ENCODE measurements at regions not wholly inside any gene's neighbourhood (a gene's known extent, or its start where the extent isn't known, plus 50 kb on each side); places are given as distances from the start of the nearest gene placed in this dataset.

DNA sequence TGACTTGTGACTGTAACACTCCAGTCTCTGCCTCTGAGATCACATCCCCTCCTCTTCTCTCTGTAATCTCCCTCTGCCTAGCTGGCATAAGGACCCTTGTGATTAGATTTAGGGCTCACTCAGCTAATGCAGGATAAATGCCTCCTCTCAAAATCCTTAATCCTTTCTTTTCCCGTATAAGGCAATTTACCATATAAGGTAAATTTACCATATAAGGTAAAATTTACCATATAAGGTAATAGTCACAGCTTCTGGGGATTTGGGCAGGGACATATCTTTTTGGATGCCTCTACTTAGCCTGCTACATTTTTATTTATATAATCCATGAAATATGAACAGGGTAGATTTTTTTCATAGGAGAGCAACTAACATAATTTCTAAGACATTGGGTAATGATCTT lies 318.0 kb upstream of the PUM3 start:
- DNase-seq (ENCODE audit: low read depth in 4 of 6, low spot score in 6 of 6): no peak
- Histone ChIP-seq H3K4me1 (ENCODE audit: control insufficient read depth, insufficient read depth, low read length) (no peaks in the 10 kb centered on the region), H3K27me3 (ENCODE audit: control insufficient read depth, insufficient read depth, low read length) (no peaks in the 10 kb centered on the region), H3K4me3 (ENCODE audit: low read depth, low read length) (no peak overlapping the region), H3K9me3 (ENCODE audit: control insufficient read depth, insufficient read depth, low read length) (no peaks in the 10 kb centered on the region), H3K36me3 (ENCODE audit: control insufficient read depth, insufficient read depth, low read length) (no peaks in the 10 kb centered on the region), H3K27ac (ENCODE audit: low read depth, low read length) (no peak overlapping the region)
- WGBS (ENCODE audit: insufficient coverage): no CpG with 5 or more reads among the region's 1 CpG

DNA sequence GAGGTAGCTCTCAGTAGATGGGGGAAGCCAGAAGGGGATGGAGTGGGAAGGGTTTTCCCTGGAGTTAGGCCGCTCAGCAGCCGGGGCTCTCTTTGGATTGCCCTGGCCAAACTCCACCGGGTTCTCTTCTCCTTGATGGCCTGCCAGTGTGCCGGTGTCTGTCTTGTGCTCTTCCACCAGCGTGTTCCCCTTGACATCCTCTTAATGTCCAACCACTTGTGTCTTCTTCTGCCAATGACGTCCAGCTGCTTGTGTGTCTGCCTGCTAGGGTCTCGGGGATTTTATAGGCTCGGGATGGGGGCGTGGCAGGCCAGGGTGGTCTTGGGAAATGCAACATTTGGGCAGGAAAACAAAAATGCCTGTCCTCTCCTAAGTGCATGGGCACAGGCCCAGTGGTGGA lies 313.1 kb upstream of the PUM3 start:
- Histone ChIP-seq H3K27me3 (ENCODE audit: control insufficient read depth, insufficient read depth, low read length) (no peaks in the 10 kb centered on the region), H3K9me3 (ENCODE audit: control insufficient read depth, insufficient read depth, low read length) (no peaks in the 10 kb centered on the region)
- no peak for DNase-seq (ENCODE audit: low read depth in 4 of 6, low spot score in 6 of 6)

DNA sequence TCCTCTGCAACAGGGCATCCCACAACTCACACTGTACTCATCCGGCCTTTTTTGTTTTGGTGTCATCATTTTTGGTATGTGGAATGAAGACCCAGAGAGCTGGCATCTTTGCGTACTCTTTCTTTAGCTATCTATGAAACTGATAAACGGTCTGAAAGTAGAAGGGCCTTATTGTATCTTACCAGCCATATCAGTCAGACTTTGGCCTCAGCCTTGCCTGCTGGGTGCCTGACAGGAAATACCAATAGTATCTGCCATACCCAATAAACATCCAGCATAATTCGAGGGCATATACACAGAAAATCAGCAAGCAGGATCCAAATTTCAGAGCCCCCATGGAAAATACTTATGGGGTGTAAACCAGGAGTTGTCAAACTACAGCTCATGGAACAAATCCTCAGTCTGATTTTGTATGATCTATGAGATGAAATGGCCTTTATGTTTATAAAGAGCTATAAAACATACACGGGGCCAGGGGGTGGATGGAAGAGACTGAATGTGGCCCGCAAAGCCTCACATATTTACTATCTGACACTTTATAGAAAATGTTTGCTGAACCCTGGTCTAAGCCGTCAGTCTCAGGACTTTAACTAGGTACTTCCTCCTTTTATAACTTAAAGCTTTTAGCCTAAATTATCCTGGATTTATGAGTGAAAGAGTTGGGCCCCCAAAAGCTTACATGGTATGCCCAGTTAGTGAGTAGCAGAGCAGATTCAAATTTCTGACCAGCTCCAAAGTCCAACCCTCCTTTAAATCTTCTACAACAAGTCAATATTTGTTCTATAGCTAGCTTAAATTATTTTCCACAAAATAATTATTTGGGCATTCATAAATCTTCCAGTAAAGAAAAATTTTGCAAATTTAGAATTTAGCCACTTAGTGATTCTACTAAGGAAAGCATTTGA lies 308.0 kb upstream of the PUM3 start:
- Histone ChIP-seq H3K9me3 (ENCODE audit: control insufficient read depth, insufficient read depth, low read length) (no peaks in the 10 kb centered on the region), H3K27ac (ENCODE audit: low read depth, low read length) (no peak overlapping the region), H3K27me3 (ENCODE audit: control insufficient read depth, insufficient read depth, low read length) (no peaks in the 10 kb centered on the region), H3K4me3 (ENCODE audit: low read depth, low read length) (no peak overlapping the region), H3K36me3 (ENCODE audit: control insufficient read depth, insufficient read depth, low read length) (no peaks in the 10 kb centered on the region), H3K4me1 (ENCODE audit: control insufficient read depth, insufficient read depth, low read length) (no peaks in the 10 kb centered on the region)
- 100% methylated on average over 1 of the region's 7 CpGs for WGBS (ENCODE audit: insufficient coverage)
- DNase-seq (ENCODE audit: low read depth in 4 of 6, low spot score in 6 of 6): no peak

More for the DNA sequence above, 313.1 kb upstream of the PUM3 start:
- WGBS (ENCODE audit: insufficient coverage): 93% methylated on average over 7 of the region's 9 CpGs
- Histone ChIP-seq H3K4me3 (ENCODE audit: low read depth, low read length) (no peak overlapping the region), H3K36me3 (ENCODE audit: control insufficient read depth, insufficient read depth, low read length) (no peaks in the 10 kb centered on the region), H3K4me1 (ENCODE audit: control insufficient read depth, insufficient read depth, low read length) (no peaks in the 10 kb centered on the region), H3K27ac (ENCODE audit: low read depth, low read length) (no peak overlapping the region)

DNA sequence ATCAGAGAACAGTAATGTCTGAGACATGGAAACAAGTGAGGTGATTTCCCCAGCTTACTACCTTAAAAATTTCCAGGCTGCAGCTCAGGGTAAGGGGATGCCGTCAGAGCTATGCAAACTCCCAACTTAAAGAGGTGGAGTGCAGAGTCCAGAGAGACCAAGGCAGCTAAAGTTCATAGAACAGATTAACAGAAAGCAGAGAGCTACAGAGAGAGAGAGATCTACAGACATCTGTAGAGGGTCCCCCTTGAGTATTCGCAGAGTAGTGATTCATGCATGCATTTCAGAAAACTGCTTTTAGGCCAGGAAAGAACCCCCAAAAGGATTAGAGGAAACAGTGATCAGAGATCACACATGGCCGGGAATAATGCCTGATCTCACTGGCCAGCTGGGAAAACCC lies 306.2 kb upstream of the PUM3 start:
- H3K4me3 ChIP-seq (ENCODE audit: low read depth, low read length): no peak overlapping the region
- WGBS (ENCODE audit: insufficient coverage): no CpG with 5 or more reads among the region's 3 CpGs
- H3K9me3 ChIP-seq (ENCODE audit: control insufficient read depth, insufficient read depth, low read length): no peaks in the 10 kb centered on the region
- H3K4me1 ChIP-seq (ENCODE audit: control insufficient read depth, insufficient read depth, low read length): no peaks in the 10 kb centered on the region
- no peak overlapping the region for H3K27ac ChIP-seq (ENCODE audit: low read depth, low read length)
- no peaks in the 10 kb centered on the region for H3K36me3 ChIP-seq (ENCODE audit: control insufficient read depth, insufficient read depth, low read length)
- no peak for DNase-seq (ENCODE audit: low read depth in 4 of 6, low spot score in 6 of 6)
- no peaks in the 10 kb centered on the region for H3K27me3 ChIP-seq (ENCODE audit: control insufficient read depth, insufficient read depth, low read length)

DNA sequence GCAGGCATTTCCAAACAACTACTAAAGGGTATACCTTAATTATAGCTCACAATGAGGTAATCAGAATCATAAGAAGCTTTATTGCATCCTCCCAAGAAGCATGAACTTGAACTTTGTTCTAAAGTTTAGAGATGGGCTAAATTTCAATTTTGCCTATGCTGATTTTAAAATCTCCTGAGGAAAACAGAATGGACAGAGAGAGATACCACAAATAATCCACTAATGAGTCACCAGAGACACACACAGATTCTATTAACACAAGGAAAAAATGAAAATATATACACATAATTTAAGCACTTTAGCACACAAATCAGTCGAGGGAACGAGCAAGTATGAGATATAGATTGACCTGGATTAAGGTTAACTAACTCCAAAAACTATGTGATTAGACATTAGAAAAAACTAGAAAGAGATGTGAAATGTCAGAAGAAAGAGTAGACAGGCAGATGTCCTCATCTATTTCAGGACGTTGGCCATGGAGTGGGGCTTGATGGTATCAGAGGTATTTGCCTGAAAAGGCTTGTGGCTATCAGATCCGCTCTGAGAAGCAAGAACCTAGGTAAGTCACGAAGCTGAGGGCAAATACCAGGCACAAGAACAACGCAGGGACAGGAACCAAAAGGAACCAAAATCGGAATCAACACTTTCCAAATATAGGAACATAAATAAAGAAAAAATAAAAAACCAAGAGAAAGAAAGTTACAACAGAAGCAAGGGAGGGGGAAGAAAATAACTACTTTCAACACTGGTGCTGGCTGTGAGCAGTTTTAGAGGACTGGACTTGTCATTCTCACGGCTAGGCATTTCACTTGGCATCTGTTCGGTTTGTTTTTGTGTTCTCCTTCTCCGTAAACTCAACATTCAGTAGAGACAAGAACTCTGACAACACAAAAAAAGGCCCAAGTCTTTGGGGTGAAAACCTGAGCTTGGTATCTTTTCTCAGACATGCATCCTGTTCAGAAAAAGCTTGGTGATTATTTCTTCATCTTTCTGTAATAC lies 294.6 kb upstream of the PUM3 start:
- 61% methylated on average over 4 of the region's 10 CpGs for WGBS (ENCODE audit: insufficient coverage)
- DNase-seq (ENCODE audit: low read depth in 4 of 6, low spot score in 6 of 6): peak in 2 of 6 donors; percentile 15 to 18
- H3K27me3 ChIP-seq (ENCODE audit: control insufficient read depth, insufficient read depth, low read length): no peaks in the 10 kb centered on the region
- H3K27ac ChIP-seq (ENCODE audit: low read depth, low read length): no peak overlapping the region
- H3K36me3 ChIP-seq (ENCODE audit: control insufficient read depth, insufficient read depth, low read length): no peaks in the 10 kb centered on the region
- no peaks in the 10 kb centered on the region for H3K9me3 ChIP-seq (ENCODE audit: control insufficient read depth, insufficient read depth, low read length)
- H3K4me1 ChIP-seq (ENCODE audit: control insufficient read depth, insufficient read depth, low read length): no peaks in the 10 kb centered on the region
- no peak overlapping the region for H3K4me3 ChIP-seq (ENCODE audit: low read depth, low read length)

DNA sequence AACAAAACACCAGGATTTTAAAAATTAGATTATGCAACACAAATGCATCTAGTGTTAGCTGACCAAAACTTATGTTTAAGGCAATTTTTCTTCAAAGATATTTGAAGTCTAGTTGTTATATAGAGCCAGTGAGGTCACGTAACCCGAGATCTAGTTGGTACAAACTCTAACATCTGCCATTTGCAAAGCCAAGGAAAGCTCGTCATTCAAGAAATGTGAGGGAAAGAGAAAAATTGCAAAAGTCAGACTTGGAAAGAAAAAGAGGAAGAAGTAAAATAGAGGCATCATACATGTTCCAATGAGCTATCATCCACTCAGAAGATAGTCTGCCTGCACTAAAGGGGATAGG lies 293.4 kb upstream of the PUM3 start:
- no peak for DNase-seq (ENCODE audit: low read depth in 4 of 6, low spot score in 6 of 6)
- Histone ChIP-seq H3K27me3 (ENCODE audit: control insufficient read depth, insufficient read depth, low read length) (no peaks in the 10 kb centered on the region), H3K9me3 (ENCODE audit: control insufficient read depth, insufficient read depth, low read length) (peaks cover 2% of the 10 kb centered on the region), H3K4me1 (ENCODE audit: control insufficient read depth, insufficient read depth, low read length) (no peaks in the 10 kb centered on the region), H3K36me3 (ENCODE audit: control insufficient read depth, insufficient read depth, low read length) (no peaks in the 10 kb centered on the region), H3K27ac (ENCODE audit: low read depth, low read length) (no peak overlapping the region), H3K4me3 (ENCODE audit: low read depth, low read length) (no peak overlapping the region)
- WGBS (ENCODE audit: insufficient coverage): 96% methylated on average over 3 of the region's 3 CpGs

DNA sequence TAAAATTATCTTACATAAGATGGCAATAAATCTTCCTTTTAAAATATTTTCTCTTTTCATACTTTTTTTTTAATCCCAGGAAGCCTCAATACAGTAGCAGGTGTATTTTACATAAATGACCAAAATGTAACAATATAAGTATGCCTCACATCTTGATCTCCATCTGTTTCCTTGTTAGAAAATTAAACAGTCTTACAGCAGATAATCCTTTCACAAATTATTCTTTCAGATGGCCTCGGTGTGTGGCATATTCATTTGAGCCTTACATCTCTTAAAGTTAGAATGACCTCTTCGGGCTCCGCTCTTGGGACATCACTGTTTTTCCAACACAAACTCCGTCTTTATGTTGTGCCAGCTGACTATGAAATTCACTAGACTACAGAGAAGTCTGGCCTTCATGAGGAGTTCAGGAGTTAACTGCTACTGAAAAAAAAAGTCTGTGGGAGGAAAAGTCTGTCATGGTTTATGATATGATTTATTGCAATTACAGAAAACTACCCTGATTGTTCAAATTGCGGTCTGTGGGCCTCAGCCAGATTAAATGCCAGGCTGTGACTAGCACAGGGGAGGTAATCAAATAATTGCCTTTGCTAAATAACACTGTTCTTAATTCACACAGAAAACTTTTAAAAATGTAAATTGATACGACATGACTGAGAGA lies 292.9 kb upstream of the PUM3 start:
- DNase-seq (ENCODE audit: low read depth in 4 of 6, low spot score in 6 of 6): no peak
- Histone ChIP-seq H3K36me3 (ENCODE audit: control insufficient read depth, insufficient read depth, low read length) (no peaks in the 10 kb centered on the region), H3K4me1 (ENCODE audit: control insufficient read depth, insufficient read depth, low read length) (no peaks in the 10 kb centered on the region), H3K27me3 (ENCODE audit: control insufficient read depth, insufficient read depth, low read length) (no peaks in the 10 kb centered on the region), H3K27ac (ENCODE audit: low read depth, low read length) (no peak overlapping the region), H3K9me3 (ENCODE audit: control insufficient read depth, insufficient read depth, low read length) (peaks cover 2% of the 10 kb centered on the region), H3K4me3 (ENCODE audit: low read depth, low read length) (no peak overlapping the region)
- WGBS (ENCODE audit: insufficient coverage): 71% methylated on average over 1 of the region's 6 CpGs

DNA sequence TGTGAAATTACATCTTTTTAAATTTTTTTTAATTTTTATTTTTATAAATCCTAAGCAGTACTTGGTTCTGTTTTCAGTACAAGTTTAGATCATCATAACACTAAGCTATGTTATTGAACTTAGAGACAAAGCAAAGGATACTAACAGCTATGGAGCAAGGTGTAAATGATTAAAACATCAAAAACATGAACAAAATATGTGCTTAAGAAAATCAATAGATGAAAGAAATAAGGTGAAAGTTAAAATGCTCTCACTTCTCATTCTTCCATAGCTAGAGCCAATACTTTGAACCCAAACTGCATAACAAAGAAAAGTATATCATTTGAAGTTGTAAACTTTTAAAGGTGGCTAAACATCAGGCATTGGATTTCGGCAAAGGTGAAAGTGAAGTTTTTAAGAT lies 292.3 kb upstream of the PUM3 start:
- no peak overlapping the region for H3K4me3 ChIP-seq (ENCODE audit: low read depth, low read length)
- H3K36me3 ChIP-seq (ENCODE audit: control insufficient read depth, insufficient read depth, low read length): no peaks in the 10 kb centered on the region
- H3K9me3 ChIP-seq (ENCODE audit: control insufficient read depth, insufficient read depth, low read length): peaks cover 2% of the 10 kb centered on the region
- DNase-seq (ENCODE audit: low read depth in 4 of 6, low spot score in 6 of 6): no peak
- H3K27ac ChIP-seq (ENCODE audit: low read depth, low read length): no peak overlapping the region
- H3K27me3 ChIP-seq (ENCODE audit: control insufficient read depth, insufficient read depth, low read length): no peaks in the 10 kb centered on the region
- no CpG with 5 or more reads among the region's 1 CpG for WGBS (ENCODE audit: insufficient coverage)
- H3K4me1 ChIP-seq (ENCODE audit: control insufficient read depth, insufficient read depth, low read length): no peaks in the 10 kb centered on the region

DNA sequence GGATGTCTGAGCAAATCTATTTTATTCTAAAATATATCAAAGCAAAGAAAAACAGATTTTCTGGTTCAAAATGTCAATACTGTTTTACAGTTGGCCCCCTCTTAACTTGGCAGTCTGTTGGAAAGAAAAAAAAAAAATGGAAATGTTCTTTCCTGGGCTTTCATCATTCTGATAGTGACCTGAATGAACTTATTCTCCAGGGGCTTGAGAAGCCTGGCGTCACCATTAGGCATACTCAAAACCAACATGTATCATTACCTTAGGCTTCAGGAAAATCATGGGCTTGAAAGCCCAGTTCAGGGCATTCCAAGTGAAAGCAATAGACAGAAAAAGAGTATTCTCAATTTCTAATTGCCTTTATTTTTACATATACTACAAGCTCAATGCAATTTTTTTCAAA lies 283.7 kb upstream of the PUM3 start:
- Histone ChIP-seq H3K36me3 (ENCODE audit: control insufficient read depth, insufficient read depth, low read length) (no peaks in the 10 kb centered on the region), H3K4me1 (ENCODE audit: control insufficient read depth, insufficient read depth, low read length) (no peaks in the 10 kb centered on the region), H3K4me3 (ENCODE audit: low read depth, low read length) (no peak overlapping the region), H3K27me3 (ENCODE audit: control insufficient read depth, insufficient read depth, low read length) (no peaks in the 10 kb centered on the region), H3K27ac (ENCODE audit: low read depth, low read length) (no peak overlapping the region), H3K9me3 (ENCODE audit: control insufficient read depth, insufficient read depth, low read length) (peaks cover 1% of the 10 kb centered on the region)
- no peak for DNase-seq (ENCODE audit: low read depth in 4 of 6, low spot score in 6 of 6)
- WGBS (ENCODE audit: insufficient coverage): 88% methylated on average over 1 of the region's 1 CpG

Measured in spinal cord (tissue), 9 donors.